BLaER1 (cell line): ENCODE measurements at regions not wholly inside any gene's neighbourhood (a gene's known extent, or its start where the extent isn't known, plus 50 kb on each side); places are given as distances from the start of the nearest gene placed in this dataset.

ENCODE experiments used
- H3K27ac ChIP-seq: shearing (Covaris generic); formaldehyde crosslinking; 2 replicates; pipeline ENCODE4 v1.8.1; 2022
- H3K27me3 ChIP-seq: shearing (Covaris generic); formaldehyde crosslinking; 2 replicates; pipeline ENCODE4 v1.8.1; 2022
- H3K36me3 ChIP-seq: shearing (Covaris generic); formaldehyde crosslinking; 2 replicates; pipeline ENCODE4 v1.8.1; 2022
- H3K4me1 ChIP-seq: shearing (Covaris generic); formaldehyde crosslinking; 2 replicates; pipeline ENCODE4 v1.8.1; 2022
- H3K4me2 ChIP-seq: shearing (Covaris generic); formaldehyde crosslinking; 2 replicates; pipeline ENCODE4 v1.8.1; 2022
- H3K4me3 ChIP-seq: shearing (Covaris generic); formaldehyde crosslinking; 2 replicates; pipeline ENCODE4 v1.8.1; 2022
- H3K9ac ChIP-seq: shearing (Covaris generic); formaldehyde crosslinking; 2 replicates; pipeline ENCODE4 v1.8.1; 2022
- H3K9me3 ChIP-seq: shearing (Covaris generic); formaldehyde crosslinking; 2 replicates; pipeline ENCODE4 v1.8.1; 2022
- H4K20me1 ChIP-seq: shearing (Covaris generic); formaldehyde crosslinking; 2 replicates; pipeline ENCODE4 v1.8.1; 2022
- Cebpa-rat ChIP-seq: shearing (Covaris generic); IDR thresholded peaks from 2 replicates; pipeline ENCODE4 v1.8.1; 2022

GRCh38 chr11:71116693-71117040, 135.7 kb downstream of the SHANK2 start:
- Histone ChIP-seq H4K20me1 (no peaks in the 10 kb centered on the region), H3K4me1 (peaks cover 24% of the 10 kb centered on the region), H3K27me3 (peaks cover 33% of the 10 kb centered on the region), H3K27ac (no peak overlapping the region), H3K4me2 (peak overlapping the region; percentile 34; the same call in 1 of the 2 replicates), H3K36me3 (no peaks in the 10 kb centered on the region), H3K9ac (no peak overlapping the region), H3K9me3 (no peaks in the 10 kb centered on the region), H3K4me3 (no peak overlapping the region)
- TF ChIP-seq Cebpa-rat: no peak

GRCh38 chr11:71115770-71116692, 136.3 kb downstream of the SHANK2 start:
- TF ChIP-seq Cebpa-rat: no peak
- Histone ChIP-seq H3K4me3 (no peak overlapping the region), H3K4me1 (peaks cover 24% of the 10 kb centered on the region), H3K9ac (no peak overlapping the region), H3K27ac (no peak overlapping the region), H3K27me3 (peaks cover 33% of the 10 kb centered on the region), H4K20me1 (no peaks in the 10 kb centered on the region), H3K4me2 (peak overlapping the region; percentile 34), H3K36me3 (no peaks in the 10 kb centered on the region), H3K9me3 (no peaks in the 10 kb centered on the region)

GRCh38 chr11:71114124-71114851, 138.1 kb downstream of the SHANK2 start:
- Histone ChIP-seq H3K4me3 (no peak overlapping the region), H3K27ac (no peak overlapping the region), H3K9ac (no peak overlapping the region), H3K9me3 (no peaks in the 10 kb centered on the region), H3K4me1 (peaks cover 24% of the 10 kb centered on the region), H3K27me3 (peaks cover 33% of the 10 kb centered on the region), H4K20me1 (no peaks in the 10 kb centered on the region), H3K36me3 (no peaks in the 10 kb centered on the region), H3K4me2 (peak overlapping the region; percentile 63)
- no peak for TF ChIP-seq Cebpa-rat

- peaks cover 33% of the 10 kb centered on the region for H3K27me3 ChIP-seq
- TF ChIP-seq Cebpa-rat: no peak
- no peak overlapping the region for H3K9ac ChIP-seq
- no peak overlapping the region for H3K4me2 ChIP-seq
- H3K4me3 ChIP-seq: no peak overlapping the region
- peaks cover 24% of the 10 kb centered on the region for H3K4me1 ChIP-seq
- no peak overlapping the region for H3K27ac ChIP-seq
- no peaks in the 10 kb centered on the region for H3K36me3 ChIP-seq
- H3K9me3 ChIP-seq: no peaks in the 10 kb centered on the region
- H4K20me1 ChIP-seq: no peaks in the 10 kb centered on the region
Observed at GRCh38 chr11:71112990-71113389, 139.4 kb downstream of the SHANK2 start.

GRCh38 chr11:71112454-71112853, 139.9 kb downstream of the SHANK2 start:
- Histone ChIP-seq H3K27me3 (peaks cover 33% of the 10 kb centered on the region), H3K4me1 (peaks cover 24% of the 10 kb centered on the region), H4K20me1 (no peaks in the 10 kb centered on the region), H3K4me2 (no peak overlapping the region), H3K9ac (no peak overlapping the region), H3K36me3 (no peaks in the 10 kb centered on the region), H3K9me3 (no peaks in the 10 kb centered on the region), H3K4me3 (no peak overlapping the region), H3K27ac (no peak overlapping the region)
- no peak for TF ChIP-seq Cebpa-rat

GRCh38 chr11:71109586-71109985, 142.8 kb downstream of the SHANK2 start:
- no peaks in the 10 kb centered on the region for H3K36me3 ChIP-seq
- TF ChIP-seq Cebpa-rat: no peak
- no peak overlapping the region for H3K27ac ChIP-seq
- peaks cover 24% of the 10 kb centered on the region for H3K27me3 ChIP-seq
- no peaks in the 10 kb centered on the region for H4K20me1 ChIP-seq
- H3K4me3 ChIP-seq: no peak overlapping the region
- peaks cover 15% of the 10 kb centered on the region for H3K4me1 ChIP-seq
- H3K9ac ChIP-seq: no peak overlapping the region
- no peaks in the 10 kb centered on the region for H3K9me3 ChIP-seq
- no peak overlapping the region for H3K4me2 ChIP-seq

GRCh38 chr11:71109186-71109585, 143.2 kb downstream of the SHANK2 start:
- Histone ChIP-seq H3K27me3 (peaks cover 20% of the 10 kb centered on the region), H3K4me1 (peaks cover 12% of the 10 kb centered on the region), H3K4me2 (no peak overlapping the region), H3K4me3 (no peak overlapping the region), H3K9ac (no peak overlapping the region), H3K27ac (no peak overlapping the region), H3K9me3 (no peaks in the 10 kb centered on the region), H4K20me1 (no peaks in the 10 kb centered on the region), H3K36me3 (no peaks in the 10 kb centered on the region)
- no peak for TF ChIP-seq Cebpa-rat

- Histone ChIP-seq H3K36me3 (no peaks in the 10 kb centered on the region), H3K9me3 (no peaks in the 10 kb centered on the region), H3K27me3 (peaks cover 11% of the 10 kb centered on the region), H3K4me3 (no peak overlapping the region), H3K27ac (no peak overlapping the region), H3K4me2 (no peak overlapping the region), H3K4me1 (peaks cover 10% of the 10 kb centered on the region), H4K20me1 (no peaks in the 10 kb centered on the region), H3K9ac (no peak overlapping the region)
- no peak for TF ChIP-seq Cebpa-rat
Observed at GRCh38 chr11:71108013-71108865, 144.1 kb downstream of the SHANK2 start.

GRCh38 chr11:71106671-71107070, 145.7 kb downstream of the SHANK2 start:
- no peak overlapping the region for H3K4me2 ChIP-seq
- H3K9me3 ChIP-seq: no peaks in the 10 kb centered on the region
- no peak overlapping the region for H3K4me3 ChIP-seq
- H3K4me1 ChIP-seq: peaks cover 10% of the 10 kb centered on the region; the same call in 1 of the 2 replicates
- H3K27ac ChIP-seq: no peak overlapping the region
- no peak for TF ChIP-seq Cebpa-rat
- H3K27me3 ChIP-seq: no peaks in the 10 kb centered on the region
- H3K36me3 ChIP-seq: no peaks in the 10 kb centered on the region
- H4K20me1 ChIP-seq: no peaks in the 10 kb centered on the region
- no peak overlapping the region for H3K9ac ChIP-seq
